DMS114 treated with DMSO at 0.1 percent for 48 hours (cell line): ENCODE measurements at regions not wholly inside any gene's neighbourhood (a gene's known extent, or its start where the extent isn't known, plus 50 kb on each side); places are given as distances from the start of the nearest gene placed in this dataset.
"Not testable (repeated sequence)": the region's sequence is repeated elsewhere in the genome, so short reads cannot be mapped to it uniquely, and the experiment has no call there.

Experiments
- DNase-seq: peaks from one replicate; lab custom pipeline; 2025; ENCODE audit not compliant: unreplicated experiment; lab: John Stamatoyannopoulos, UW

GRCh38 chr10:42690449-42691360 lies 52.3 kb upstream of the ZNF33B start:
- DNase-seq = peak; percentile 3

- DNase-seq = peak; percentile 88
Observed at GRCh38 chr10:42691361-42692120, 53.2 kb upstream of the ZNF33B start.

- no peak for DNase-seq
Observed at GRCh38 chr10:42697926-42698325, 59.6 kb upstream of the ZNF33B start.

- no peak for DNase-seq
Observed at GRCh38 chr10:42707234-42707633, 68.9 kb upstream of the ZNF33B start.

GRCh38 chr10:42719339-42719738 lies 63.3 kb upstream of the BMS1 start:
- DNase-seq = not testable (repeated sequence)

GRCh38 chr10:42722575-42722974 lies 60.0 kb upstream of the BMS1 start:
- no peak for DNase-seq

- DNase-seq = not testable (repeated sequence)
Observed at GRCh38 chr10:42723549-42723948, 59.0 kb upstream of the BMS1 start.

GRCh38 chr10:42724660-42725059 lies 57.9 kb upstream of the BMS1 start:
- DNase-seq = not testable (repeated sequence)

- DNase-seq = no peak
Observed at GRCh38 chr10:42732266-42732665, 50.3 kb upstream of the BMS1 start.
